ENCODE measurements at regions not wholly inside any gene's neighbourhood (a gene's known extent, or its start where the extent isn't known, plus 50 kb on each side); places are given as distances from the start of the nearest gene placed in this dataset.

- Histone ChIP-seq H3K27ac (ENCODE audit: control insufficient read depth, insufficient read depth) (no peak overlapping the region), H3K4me2 (ENCODE audit: control insufficient read depth, insufficient read depth) (no peak overlapping the region), H3K9me3 (replicated peaks; ENCODE audit: control insufficient read depth, insufficient read depth, low read length) (no peaks in the 10 kb centered on the region), H4K20me1 (ENCODE audit: control insufficient read depth, insufficient read depth) (no peaks in the 10 kb centered on the region), H3K4me1 (ENCODE audit: control insufficient read depth, insufficient read depth, low read length) (no peaks in the 10 kb centered on the region), H3K27me3 (replicated peaks in 1 of 2; ENCODE audit: control insufficient read depth in 2 of 2, insufficient read depth in 2 of 2, low read length in 1 of 2) (no peaks in the 10 kb centered on the region), H3K4me3 (no peak overlapping the region), H3K36me3 (ENCODE audit: control insufficient read depth in 2 of 2, insufficient read depth in 2 of 2, low read length in 1 of 2) (no peaks in the 10 kb centered on the region), H3K79me2 (ENCODE audit: control insufficient read depth, insufficient read depth, low read length) (no peaks in the 10 kb centered on the region), H3K9ac (ENCODE audit: control insufficient read depth, insufficient read depth, low read length) (no peak overlapping the region), H2AFZ (ENCODE audit: control insufficient read depth, low read depth, low read length) (no peak overlapping the region)
- TF ChIP-seq BMI1 (IDR thresholded peaks at IDR 0.05; ENCODE audit: borderline replicate concordance), result no peak
- no peak for TF ChIP-seq EZH2 (IDR thresholded peaks at IDR 0.05; ENCODE audit: borderline replicate concordance, control insufficient read depth, low read depth, low read length)
- TF ChIP-seq IRF4 (IDR thresholded peaks at IDR 0.05; ENCODE audit: low read depth, low read length), result no peak
- TF ChIP-seq ZBTB4 (CRISPR knock-in tag; IDR thresholded peaks at IDR 0.05), result no peak
- no peak for TF ChIP-seq ZNF217 (IDR thresholded peaks at IDR 0.05)
- TF ChIP-seq FOXK2 (IDR thresholded peaks at IDR 0.05), result no peak
- TF ChIP-seq REST (IDR thresholded peaks at IDR 0.05; ENCODE audit: low read depth, low read length), result no peak
- no peak for TF ChIP-seq CEBPZ (IDR thresholded peaks at IDR 0.05; ENCODE audit: low read depth, low read length)
- intact Hi-C loops (cut with micrococcal nuclease; ENCODE audit: unreplicated experiment) (no loop called here), in situ Hi-C loops (cut with MboI) (no loop called here)
- BruUV-seq (replicated peaks), result no TSS peak
- ChIA-PET POLR2A (no interaction called here), SMC1A (ENCODE audit: uncharacterized antibody, unreplicated experiment) (no interaction called here), RAD21 (ENCODE audit: unreplicated experiment) (no interaction called here), CTCF (no interaction called here)
- DNase-seq (ENCODE audit: low read depth, low spot score), result no peak
- FAIRE-seq, result no peak
- ATAC-seq, result no peak
Observed at GRCh38 chr10:56871160-56871668, 510.2 kb upstream of the ZWINT start.

All from GM12878 (cell line).